HG03378 (cell line): ENCODE measurements at regions not wholly inside any gene's neighbourhood (a gene's known extent, or its start where the extent isn't known, plus 50 kb on each side); places are given as distances from the start of the nearest gene placed in this dataset.

Source experiments
- ATAC-seq: cut with Tn5 transposase; IDR thresholded peaks from one replicate; pipeline ENCODE4 v1.9.1; 2021; ENCODE audit warnings: mild to moderate bottlenecking, moderate library complexity; ENCODE audit not compliant: unreplicated experiment

DNA sequence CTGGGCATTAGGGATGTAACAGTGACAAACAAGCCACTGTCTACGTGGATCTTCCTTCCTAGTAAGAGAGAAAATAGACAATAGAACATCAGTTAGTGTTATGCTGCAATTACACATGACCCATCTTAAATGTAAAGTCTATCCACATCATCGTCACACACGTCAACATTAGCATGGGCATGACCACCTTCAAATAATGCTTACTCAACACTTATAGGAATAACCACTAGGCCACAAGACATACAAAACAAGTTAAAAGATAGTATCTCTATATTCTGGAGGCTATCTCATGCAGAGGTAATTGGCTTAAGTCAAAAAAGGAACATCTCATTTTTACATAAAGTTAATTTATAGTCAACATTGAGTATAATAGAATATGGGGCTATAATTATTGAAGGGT is 156.5 kb downstream of the MOXD1 start:
- no peak for ATAC-seq

DNA sequence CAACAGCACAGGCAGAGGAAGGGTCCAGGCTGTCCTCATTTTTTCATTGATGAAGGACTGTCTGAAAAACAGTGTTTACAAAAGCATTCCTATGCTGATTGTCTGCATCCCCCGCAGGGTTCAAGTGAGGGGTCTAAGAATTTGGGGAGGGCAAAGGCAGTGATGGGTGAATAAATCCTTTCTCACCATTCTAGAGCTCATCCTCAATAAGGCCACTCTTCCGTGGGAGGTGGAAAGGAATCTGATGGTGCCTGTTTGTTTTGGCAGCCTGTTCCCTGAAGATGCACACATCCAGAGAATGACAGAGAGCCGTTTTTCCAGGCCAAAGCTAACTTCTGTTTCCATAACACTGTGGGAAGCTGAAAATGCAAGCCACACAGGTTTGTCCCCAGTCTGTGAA is 164.5 kb downstream of the MOXD1 start:
- ATAC-seq = no peak

DNA sequence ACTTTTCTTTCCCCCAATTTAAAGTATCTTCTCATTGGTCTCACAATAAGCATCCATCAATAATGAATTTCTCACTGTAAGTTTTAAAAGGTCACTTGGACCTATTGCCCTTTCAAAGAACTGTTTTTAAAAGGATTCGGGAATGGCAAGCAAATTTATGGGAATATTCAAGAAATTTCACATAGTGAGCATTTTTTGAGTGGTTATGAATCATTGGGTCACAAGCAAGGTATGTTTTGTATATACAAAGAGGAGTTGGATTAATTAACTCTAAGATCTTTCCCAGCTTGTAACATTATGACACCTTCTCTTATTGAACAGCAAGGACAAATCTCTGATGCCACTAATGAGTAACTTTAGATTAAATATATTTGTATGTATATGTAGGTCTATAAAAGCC is 165.0 kb downstream of the MOXD1 start:
- no peak for ATAC-seq

DNA sequence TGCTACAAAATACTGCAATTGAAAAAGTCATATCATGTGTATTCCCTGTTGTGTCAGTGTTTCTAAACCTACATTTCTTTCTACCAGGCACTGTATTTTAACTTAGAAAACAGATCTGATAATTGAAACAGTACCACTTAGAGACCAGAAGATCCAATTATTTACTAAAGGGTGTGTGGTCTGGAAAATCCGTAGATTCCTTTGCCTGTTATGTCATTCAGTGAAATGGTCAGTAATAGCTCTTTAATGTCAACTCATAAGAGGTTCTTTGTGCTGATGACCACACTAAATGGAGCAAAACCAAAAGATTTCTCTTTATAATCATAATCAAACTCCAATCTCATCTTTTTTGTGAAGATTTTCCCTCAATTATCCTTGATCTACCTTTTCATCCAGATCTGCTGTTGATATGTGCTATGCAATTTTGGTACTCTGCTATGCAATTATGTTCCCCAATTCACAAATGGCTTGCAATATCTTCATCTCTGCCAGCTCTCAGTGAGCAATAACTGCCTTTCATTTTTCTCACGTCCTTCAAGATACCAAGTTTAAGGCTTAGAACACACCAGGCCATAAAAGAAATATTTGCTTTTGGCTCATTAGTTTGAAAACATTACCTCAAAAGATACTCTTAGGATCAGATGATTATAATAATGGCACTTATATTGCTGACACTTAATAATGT is 165.5 kb downstream of the MOXD1 start:
- ATAC-seq = no peak

DNA sequence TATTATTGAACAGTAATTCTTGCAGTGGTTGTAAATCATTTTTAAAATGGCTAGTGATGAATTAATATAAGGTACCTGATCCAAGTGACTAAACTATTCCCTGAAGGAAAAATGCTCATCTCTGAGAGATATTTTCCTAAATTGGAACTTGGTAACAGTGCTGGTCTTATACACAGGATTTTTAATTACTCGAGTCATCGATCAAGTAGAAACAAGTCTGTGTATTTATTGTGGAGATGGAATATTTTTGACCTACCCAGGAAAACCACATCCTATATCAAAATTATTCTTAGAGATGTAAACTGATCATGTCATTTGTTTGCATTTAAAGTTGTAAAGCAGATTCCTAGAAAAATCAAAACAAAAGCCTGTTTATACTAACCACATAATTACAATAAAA is 166.9 kb downstream of the MOXD1 start:
- ATAC-seq = no peak

DNA sequence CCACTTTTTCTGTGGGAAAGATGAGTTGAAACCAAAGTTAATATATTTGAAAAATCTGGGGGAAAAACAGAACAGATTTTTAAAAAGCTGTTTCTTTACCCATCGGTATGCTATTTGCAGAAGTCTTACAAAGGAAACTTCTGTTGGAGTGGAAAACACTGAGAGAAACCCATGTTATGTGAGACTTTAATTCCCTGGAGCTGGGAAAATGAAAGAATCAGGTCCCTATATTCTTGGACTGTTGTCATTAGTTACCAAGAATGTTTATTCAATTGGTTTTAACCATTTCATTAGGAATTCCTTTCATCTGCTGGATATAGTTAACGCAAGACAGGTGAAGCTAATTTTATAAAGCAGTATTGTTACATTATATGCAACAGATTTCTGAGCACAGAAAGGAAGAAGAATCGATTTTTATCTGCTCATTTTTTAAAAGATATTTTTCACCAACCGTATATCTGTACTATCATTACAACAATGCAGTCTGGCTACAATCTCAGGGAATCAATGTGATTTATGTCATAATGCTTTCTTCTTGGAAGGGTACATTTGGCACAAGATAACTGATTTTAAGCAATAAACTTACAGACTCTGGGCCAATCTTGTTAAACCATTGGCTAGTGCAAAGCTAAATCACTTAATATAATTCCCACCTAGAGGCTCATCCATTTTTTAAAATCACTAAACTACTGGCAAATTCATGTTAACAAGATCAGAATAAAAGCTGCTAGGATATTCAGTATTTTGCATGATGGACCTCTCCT is 170.0 kb downstream of the MOXD1 start:
- ATAC-seq = no peak

DNA sequence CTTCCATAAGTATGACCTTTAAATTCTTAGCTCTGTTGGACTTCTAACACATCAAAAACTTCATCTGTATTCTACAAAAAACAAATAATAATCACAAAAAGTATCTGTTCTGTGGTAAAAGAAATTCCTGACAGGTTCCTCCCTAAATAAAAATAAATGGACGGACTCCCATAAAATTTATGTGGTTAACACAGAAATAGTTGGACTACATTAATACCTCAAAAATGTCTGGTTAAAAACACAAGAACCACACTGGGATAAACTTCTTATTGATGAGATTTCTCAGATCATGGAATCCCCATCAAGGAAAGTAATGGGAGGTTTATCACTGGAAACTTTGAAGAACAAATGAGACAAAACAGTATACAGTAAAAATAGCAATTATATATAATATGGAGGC is 172.4 kb downstream of the MOXD1 start:
- no peak for ATAC-seq

DNA sequence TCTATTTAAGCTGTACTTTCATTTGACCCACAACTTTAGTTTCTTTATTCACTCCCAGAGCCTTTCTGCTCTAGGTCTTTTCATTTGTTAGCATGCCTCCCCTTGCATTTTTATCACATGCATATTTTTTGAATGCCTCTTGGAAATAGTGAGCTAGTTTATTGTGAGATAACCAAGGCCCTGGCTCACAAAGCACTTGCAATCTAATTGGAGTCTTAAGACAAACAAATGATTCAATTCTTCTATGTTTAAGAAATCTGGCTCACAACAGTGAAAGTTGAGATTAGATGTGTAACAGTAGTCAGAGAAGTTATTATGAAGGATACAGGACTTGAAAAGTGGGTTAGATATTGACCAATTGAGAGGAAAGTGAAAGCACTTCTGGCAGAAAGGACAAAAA is 173.4 kb downstream of the MOXD1 start:
- no peak for ATAC-seq

DNA sequence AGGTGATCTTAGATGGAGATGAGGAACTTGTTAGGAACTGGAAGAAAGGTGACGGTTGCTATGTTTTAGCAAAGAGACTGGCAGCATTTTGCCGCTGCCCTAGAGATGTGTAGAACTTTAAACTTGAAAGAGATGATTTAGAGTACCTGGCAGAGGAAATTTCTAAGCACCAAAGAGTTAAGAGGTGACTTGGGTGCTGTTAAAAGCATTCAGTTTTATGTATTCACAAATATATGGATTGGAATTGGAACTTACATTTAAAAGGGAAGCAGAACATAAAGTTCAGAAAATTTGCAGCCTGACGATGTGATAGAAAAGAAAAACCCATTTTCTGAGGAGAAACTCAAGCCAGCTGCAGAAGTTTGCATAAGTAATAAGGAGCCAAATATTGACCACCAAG is 176.3 kb downstream of the MOXD1 start:
- ATAC-seq = no peak

DNA sequence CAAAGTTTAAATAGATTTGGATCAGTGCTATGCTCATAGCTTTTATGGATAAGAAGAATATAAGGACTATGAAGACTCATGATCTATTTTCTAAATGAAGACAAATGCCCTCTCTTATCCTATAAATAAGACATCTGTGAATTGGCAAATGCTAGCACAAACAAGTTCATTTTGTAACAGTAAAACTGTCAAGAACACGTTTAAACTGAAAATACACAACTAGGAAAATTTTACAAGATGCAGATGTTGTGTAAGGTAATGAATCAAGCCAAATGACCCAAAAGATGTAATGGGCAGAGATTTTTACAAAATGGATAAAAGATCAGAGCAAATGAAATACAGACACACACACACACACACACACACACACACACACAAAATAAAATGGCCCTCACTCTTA is 180.5 kb downstream of the MOXD1 start:
- no peak for ATAC-seq

DNA sequence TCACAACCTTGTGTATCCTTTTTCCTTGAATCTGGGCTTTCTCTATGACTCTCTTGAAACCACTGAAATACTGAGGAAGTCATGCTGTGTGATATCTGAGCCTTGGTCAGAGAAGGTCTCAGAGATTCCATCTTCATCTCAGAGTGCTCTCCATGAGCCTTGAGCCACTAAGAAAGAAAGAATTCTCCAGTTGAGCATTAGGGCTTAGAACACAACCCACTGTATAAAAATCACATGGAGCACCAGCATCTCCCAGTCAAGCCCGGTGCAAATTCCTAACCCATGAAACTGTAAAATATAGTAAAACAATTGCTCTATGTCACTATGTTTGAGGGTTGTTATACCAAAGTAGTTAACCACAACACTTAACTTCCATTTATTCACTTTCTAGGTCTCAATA is 181.4 kb downstream of the MOXD1 start:
- no peak for ATAC-seq

DNA sequence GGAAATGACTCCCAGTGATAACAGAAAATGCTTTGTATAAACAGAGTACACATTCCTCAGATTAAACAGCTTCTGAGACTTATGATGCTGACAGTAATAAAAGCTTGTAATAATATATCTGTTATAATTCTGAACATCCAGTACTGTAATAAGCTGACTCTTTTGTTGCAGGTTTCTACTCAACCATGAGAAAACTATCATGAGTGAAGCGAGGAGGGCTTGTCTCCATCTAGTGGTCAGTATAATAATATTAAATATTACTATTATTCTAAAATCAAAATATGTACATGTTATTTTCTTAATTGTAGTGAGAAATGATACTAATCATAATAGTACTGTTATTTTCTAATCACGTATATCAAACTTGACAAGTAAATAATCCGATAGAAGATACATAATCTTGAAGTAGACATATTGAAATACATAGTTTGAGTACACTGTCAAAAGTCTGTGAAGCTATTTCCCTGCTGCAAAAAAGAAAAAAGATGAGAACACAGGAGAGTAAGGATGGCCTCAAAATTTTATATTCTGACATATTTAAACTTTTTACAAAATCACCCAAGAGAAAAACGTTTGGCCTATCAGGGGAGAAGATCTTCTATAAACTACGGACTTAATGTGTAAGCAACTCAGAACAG is 183.1 kb downstream of the MOXD1 start:
- ATAC-seq = no peak

DNA sequence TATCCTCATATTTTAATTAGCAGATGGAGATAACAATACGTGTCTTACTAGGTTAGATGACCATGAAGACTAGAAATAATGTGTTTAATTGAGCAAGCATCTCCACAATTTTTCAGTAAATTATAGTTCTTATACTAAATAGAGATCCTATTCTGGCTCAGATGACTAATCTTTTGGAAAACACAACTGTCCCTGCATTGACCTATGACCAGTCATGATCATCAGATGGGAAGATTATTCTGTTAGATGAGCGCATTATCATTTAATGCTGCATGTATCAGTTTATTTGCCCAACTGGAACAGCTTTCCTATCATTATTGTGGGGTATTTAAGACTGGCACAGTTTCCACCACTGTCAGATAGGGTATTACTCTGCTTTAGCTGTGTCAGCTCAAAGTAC is 185.5 kb downstream of the MOXD1 start:
- ATAC-seq = no peak

DNA sequence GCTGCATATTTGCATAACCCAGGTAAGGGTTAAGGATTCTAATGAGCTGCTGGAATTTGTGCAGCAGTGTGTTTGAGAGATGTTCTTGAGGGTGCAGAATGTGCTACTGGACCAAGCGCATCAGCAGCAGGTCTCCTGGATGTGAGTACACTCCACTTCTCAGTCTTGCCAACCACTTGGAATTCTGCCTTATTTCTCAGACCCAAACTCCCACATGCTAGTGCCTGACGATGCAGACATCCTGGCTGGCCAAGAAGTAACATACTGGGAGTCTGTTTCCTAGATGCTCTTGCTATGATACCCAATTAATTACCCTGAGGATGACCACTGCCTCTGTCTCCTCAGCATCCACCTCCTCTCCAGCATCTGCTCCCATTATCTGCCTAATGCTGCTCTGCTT is 186.6 kb downstream of the MOXD1 start:
- ATAC-seq = no peak

DNA sequence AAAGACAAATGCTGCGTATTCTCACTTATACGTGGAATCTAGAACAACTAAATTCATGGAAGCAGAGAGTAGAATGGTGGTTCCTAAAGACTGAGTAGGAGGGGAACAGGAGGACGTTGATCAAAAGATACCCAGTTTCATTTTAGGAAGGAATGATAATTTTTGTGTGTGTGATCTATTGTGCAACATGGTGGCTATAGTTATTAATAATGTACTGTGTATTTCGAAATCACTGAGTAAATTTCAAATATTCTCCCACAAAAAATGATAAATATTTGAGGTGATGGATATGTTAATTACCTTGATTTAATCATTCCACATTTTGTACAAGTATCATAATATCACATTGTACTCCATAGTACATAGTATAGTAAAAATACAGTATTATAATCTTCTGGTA is 187.5 kb downstream of the MOXD1 start:
- no peak for ATAC-seq

DNA sequence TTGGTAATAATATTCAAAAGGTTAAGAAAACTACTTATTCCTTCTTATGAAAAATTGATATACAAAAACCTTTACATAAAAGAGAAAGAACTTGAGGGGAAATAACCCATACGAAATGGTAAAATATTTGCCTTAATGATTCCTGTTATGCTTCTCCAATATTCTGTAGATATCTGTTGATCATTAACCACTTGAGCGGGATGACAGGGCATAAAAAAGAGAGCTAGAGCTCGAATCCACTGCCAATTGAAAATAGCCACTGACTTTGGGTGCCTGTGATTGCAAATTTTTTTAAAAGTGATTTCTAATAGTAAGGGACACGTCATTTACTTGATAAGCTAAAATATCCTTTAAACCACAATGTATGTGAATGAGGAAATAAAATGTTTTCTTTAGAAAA is 188.1 kb downstream of the MOXD1 start:
- no peak for ATAC-seq

DNA sequence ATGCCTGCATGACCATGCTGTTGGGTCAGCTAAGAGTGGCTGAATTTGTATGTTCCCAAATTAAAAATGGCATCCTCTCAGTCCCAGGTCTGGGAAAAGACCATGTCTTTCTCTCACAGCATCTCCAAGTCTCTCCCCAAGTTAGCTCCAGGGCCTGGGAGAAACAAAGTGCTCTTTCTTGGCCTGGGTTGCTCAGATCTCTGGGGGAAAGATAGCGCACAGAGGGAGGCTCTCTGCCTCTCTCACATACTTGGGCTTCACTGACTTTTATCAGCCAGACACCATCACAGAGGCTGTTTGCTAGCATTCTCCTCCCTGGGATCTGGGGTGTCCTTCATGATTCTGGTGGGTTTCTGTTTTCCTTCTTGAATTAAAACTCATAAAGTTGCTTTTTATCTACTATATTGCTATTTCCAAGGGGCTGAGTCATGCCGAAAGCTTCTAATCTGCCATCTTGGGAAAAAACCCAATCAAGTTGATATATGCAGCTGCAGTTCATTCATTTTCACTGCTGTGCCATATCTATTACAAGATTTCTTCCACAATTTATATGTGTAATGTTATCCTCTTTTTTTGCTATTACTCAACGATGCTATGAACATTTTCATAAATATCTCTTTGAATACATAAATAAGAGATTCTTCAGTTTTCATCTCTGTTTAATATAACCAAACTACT is 190.2 kb downstream of the MOXD1 start:
- no peak for ATAC-seq

DNA sequence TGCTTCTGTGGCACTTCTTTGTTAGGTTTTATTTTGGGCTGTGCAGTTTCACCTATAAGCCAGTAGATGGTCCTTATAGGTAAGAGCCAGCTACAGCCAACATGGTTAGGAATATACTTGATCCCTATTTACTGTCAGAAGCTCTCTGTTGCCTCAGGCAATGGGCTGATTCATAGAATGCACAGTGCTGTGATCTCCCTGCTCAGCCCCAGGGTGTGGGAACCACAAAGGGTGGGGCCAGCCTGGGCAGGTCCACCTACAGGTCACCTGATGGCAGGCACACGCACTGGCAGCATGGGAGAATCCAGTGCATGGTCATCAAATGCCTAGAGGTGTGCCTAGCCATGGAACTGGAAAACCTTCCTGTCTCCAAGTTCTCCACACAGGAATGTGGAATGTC is 191.9 kb downstream of the MOXD1 start:
- no peak for ATAC-seq

DNA sequence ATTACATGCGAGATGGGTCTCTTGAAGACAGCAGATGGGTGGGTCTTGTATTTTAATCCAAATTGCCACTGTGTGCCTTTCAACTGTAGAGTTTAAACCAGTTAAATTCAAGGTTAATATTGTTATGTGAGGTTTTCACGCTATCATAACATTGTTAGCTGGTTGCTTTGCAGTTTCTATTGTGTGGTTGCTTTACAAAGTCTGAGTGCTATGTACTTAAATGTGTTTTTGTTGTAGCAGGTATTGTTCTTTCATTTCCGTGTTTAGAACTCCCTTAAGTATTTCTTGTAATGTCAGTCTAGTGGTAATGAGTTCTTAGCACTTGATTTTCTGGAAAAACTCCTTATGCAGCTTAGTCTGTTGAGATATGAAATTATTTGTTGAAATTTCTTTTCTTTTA is 193.3 kb downstream of the MOXD1 start:
- no peak for ATAC-seq

DNA sequence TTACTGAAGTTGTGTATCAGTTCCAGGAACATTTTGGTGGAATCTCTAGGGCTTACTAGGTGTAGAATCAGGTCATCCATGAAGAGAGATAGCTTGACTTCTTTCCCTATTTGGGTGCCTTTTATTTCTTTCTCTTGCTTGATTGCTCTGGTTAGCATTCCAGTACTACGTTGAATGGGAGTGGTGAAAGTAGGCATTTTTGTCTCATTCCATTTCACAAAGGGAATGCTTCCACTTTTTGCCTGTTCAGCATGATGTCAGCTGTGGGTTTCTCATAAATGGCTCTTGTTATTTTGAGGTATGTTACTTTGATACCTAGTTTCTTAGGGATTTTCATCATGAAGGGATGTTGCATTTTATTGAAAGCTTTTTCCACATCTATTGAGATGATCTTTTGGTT is 195.3 kb downstream of the MOXD1 start:
- no peak for ATAC-seq

DNA sequence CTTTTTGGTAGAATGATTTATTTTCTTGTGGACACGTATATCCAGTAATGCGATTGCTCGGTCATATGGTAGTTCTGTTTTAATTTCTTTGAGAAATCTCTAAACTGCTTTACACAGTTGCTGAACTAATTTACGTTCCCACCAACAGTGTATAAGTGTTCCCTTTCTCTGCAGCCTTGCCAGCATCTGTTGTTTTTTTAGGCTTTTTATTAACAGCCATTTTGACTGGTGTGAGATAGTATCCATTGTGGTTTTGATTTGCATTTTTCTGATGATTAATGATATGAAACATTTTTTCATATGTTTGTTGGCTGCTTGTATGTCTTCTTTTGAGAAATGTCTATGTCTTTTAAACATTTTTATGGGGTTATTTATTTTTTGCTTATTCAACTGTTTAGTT is 196.7 kb downstream of the MOXD1 start:
- ATAC-seq = no peak

DNA sequence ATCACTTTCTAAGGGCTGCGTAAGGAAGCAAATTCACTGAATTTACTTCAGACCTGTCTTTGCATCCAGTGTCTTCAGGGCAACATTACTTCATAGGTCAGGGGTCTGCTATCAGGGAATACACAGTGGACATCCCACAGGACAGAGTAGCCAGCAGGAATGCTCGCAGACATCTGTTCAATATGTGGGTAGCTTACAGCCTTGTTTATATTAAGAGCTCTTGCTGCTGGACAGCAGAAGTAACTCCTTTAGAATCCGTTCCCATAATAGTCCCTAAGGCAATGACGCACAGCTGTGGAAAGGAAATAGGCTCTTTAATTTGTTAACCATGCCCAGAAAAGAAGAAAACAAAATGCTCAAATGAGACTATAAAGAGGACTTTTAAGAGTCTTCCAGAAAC is 198.7 kb downstream of the MOXD1 start:
- no peak for ATAC-seq
